Lung (tissue), 11 donors: ENCODE measurements at regions not wholly inside any gene's neighbourhood (a gene's known extent, or its start where the extent isn't known, plus 50 kb on each side); places are given as distances from the start of the nearest gene placed in this dataset.

ENCODE experiments used
- ATAC-seq: fragments of 200-7000 bp; cut with Tn5 transposase; one replicate; pipeline ENCODE4 v1.9.1; 2020; ENCODE audit warnings: moderate number of reproducible peaks; ENCODE audit not compliant: insufficient read depth, low FRiP score
- DNase-seq, 3 donors: peaks; one replicate each; pipeline ENCODE4 v3.0.0-alpha.2; 2013 to 2017
- H3K27ac ChIP-seq, 2 donors: one replicate each; pipeline ENCODE4 v1.5.1; 2013; ENCODE audit warnings: mild to moderate bottlenecking in 2 of 2, moderate library complexity in 2 of 2, control low read depth in 1 of 2, inconsistent platforms in 1 of 2, low read depth in 1 of 2, low read length in 1 of 2
- H3K27me3 ChIP-seq, 3 donors: one replicate each; pipeline ENCODE4 v1.5.1; 2013; ENCODE audit warnings: low read length in 2 of 3; ENCODE audit not compliant: control insufficient read depth in 3 of 3, insufficient read depth in 3 of 3
- H3K36me3 ChIP-seq, 4 donors: one replicate each; pipeline ENCODE4 v1.5.1; 2013; ENCODE audit warnings: low read length in 4 of 4, mild to moderate bottlenecking in 1 of 4, moderate library complexity in 1 of 4; ENCODE audit not compliant: control insufficient read depth in 4 of 4, insufficient read depth in 4 of 4
- H3K4me1 ChIP-seq, 5 donors: one replicate each; pipeline ENCODE4 v1.5.1; 2013; ENCODE audit warnings: low read length in 5 of 5, mild to moderate bottlenecking in 2 of 5, moderate library complexity in 1 of 5; ENCODE audit not compliant: control insufficient read depth in 5 of 5, insufficient read depth in 5 of 5
- H3K4me3 ChIP-seq: one replicate; pipeline ENCODE4 v1.5.1; 2013; ENCODE audit warnings: mild to moderate bottlenecking, control low read depth, moderate library complexity
- H3K9ac ChIP-seq, 2 donors: one replicate each; pipeline ENCODE4 v1.5.1; 2013; ENCODE audit warnings: low read length in 2 of 2, control low read depth in 1 of 2; ENCODE audit not compliant: insufficient read depth in 1 of 2
- H3K9me3 ChIP-seq, 4 donors: one replicate each; pipeline ENCODE4 v1.5.1; 2013; ENCODE audit warnings: low read length in 3 of 4, mild to moderate bottlenecking in 1 of 4, moderate library complexity in 1 of 4; ENCODE audit not compliant: control insufficient read depth in 4 of 4, insufficient read depth in 3 of 4
- CTCF ChIP-seq: IDR thresholded peaks from 2 replicates; pipeline ENCODE4 v1.5.1; 2012; ENCODE audit warnings: mild to moderate bottlenecking; ENCODE audit errors: control extremely low read depth, extremely low read depth
- WGBS, 2 donors: extraction: QIAGEN DNeasy Blood & Tissue Kit; methylation state at CpG; one replicate each; pipeline ENCODE4 v1.1.7; 2013; 5-methylcytosine and 5-hydroxymethylcytosine counted together
- donor health status: control.
- donor health status: control.
- donor health status: Bipolar disorder and iron deficiency.
- donor health status: healthy.
- donor health status: DM: yes; HTN: yes; CAD: no.

- 86 to 90% methylated on average over 5 of the region's 5 CpGs for WGBS, 2 donors
- no peak for TF ChIP-seq CTCF
- no peak for DNase-seq
Measured at GRCh38 chr14:99333214-99333613, 61.2 kb upstream of the BCL11B start.

GRCh38 chr14:99331811-99332210, 59.8 kb upstream of the BCL11B start:
- 81 to 89% methylated on average over 10 of the region's 10 CpGs for WGBS, 2 donors
- DNase-seq = no peak

More at GRCh38 chr14:99333214-99333613, 61.2 kb upstream of the BCL11B start:
- Histone ChIP-seq H3K36me3 (no peaks in the 10 kb centered on the region), H3K9me3 (peaks cover 0 to 3% (median 0%) of the 10 kb centered on the region in 4 donors), H3K27me3 (peaks cover 0 to 1% (median 0%) of the 10 kb centered on the region in 3 donors), H3K4me3 (no peak overlapping the region), H3K4me1 (no peaks in the 10 kb centered on the region), H3K27ac (no peak overlapping the region), H3K9ac (no peak overlapping the region)
- no peak for ATAC-seq

GRCh38 chr14:99330316-99331240, 58.6 kb upstream of the BCL11B start:
- 83 to 85% methylated on average over 16 to 17 of the region's 17 CpGs for WGBS, 2 donors
- H3K27ac ChIP-seq = no peak overlapping the region
- H3K36me3 ChIP-seq = no peaks in the 10 kb centered on the region
- H3K4me1 ChIP-seq = no peaks in the 10 kb centered on the region
- H3K9me3 ChIP-seq = peaks cover 0 to 3% (median 0%) of the 10 kb centered on the region in 4 donors
- no peak for ATAC-seq
- H3K4me3 ChIP-seq = no peak overlapping the region
- H3K9ac ChIP-seq = no peak overlapping the region
- H3K27me3 ChIP-seq = no peaks in the 10 kb centered on the region
- TF ChIP-seq CTCF = no peak
- DNase-seq = no peak

More at GRCh38 chr14:99331811-99332210, 59.8 kb upstream of the BCL11B start:
- Histone ChIP-seq H3K27ac (no peak overlapping the region), H3K36me3 (no peaks in the 10 kb centered on the region), H3K27me3 (no peaks in the 10 kb centered on the region), H3K4me1 (no peaks in the 10 kb centered on the region), H3K9me3 (peaks cover 0 to 3% (median 0%) of the 10 kb centered on the region in 4 donors), H3K9ac (no peak overlapping the region), H3K4me3 (no peak overlapping the region)
- no peak for TF ChIP-seq CTCF
- ATAC-seq = no peak
